ENCODE measurements at regions not wholly inside any gene's neighbourhood (a gene's known extent, or its start where the extent isn't known, plus 50 kb on each side); places are given as distances from the start of the nearest gene placed in this dataset.

DNA sequence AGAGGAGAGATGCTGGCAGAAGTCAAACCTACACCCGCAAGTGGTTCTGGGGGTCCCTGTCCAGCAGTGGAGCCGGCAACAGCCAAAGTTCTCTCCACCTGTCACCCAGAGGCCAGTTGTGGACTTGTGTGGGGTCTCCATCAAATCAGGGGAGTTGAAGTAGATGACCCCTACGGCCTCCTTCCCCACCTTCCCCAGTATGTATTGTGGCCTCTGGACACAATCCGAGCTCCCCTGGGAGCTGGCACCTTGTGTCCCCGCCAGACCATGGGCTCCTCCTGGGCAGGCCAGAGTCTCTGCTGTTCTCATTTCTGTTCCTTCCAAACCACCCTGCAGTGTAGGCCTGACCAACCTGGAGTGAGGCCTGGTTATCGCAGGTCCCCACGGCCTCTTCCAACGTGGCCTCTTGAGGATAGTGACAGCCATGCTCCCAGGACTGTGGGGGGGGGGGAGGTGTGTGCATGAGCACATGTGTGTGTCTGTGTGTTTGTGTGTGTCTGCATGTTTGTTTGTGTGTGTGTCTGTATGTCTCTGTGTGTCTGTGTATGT is 246.4 kb downstream of the MATN1 start:
- Histone ChIP-seq H3K79me2 (ENCODE audit: insufficient read depth, low read depth) (no peaks in the 10 kb centered on the region), H3K36me3 (ENCODE audit: insufficient read depth) (no peaks in the 10 kb centered on the region), H3K27me3 (ENCODE audit: insufficient read depth, low read depth) (peaks cover 4% of the 10 kb centered on the region; the same call in 1 of the 2 replicates), H3K9ac (no peak overlapping the region), H3K4me3 (IDR thresholded peaks at IDR 0.05; ENCODE audit: insufficient read depth, low read depth, low read length) (no peak overlapping the region), H3K27ac (no peak overlapping the region), H3K4me1 (ENCODE audit: low read depth, poor library complexity, severe bottlenecking) (no peaks in the 10 kb centered on the region), H3K4me2 (no peak overlapping the region), H2AFZ (ENCODE audit: low read depth) (no peak overlapping the region), H4K20me1 (ENCODE audit: insufficient read depth) (no peaks in the 10 kb centered on the region)
- TF ChIP-seq, protein P1, sequence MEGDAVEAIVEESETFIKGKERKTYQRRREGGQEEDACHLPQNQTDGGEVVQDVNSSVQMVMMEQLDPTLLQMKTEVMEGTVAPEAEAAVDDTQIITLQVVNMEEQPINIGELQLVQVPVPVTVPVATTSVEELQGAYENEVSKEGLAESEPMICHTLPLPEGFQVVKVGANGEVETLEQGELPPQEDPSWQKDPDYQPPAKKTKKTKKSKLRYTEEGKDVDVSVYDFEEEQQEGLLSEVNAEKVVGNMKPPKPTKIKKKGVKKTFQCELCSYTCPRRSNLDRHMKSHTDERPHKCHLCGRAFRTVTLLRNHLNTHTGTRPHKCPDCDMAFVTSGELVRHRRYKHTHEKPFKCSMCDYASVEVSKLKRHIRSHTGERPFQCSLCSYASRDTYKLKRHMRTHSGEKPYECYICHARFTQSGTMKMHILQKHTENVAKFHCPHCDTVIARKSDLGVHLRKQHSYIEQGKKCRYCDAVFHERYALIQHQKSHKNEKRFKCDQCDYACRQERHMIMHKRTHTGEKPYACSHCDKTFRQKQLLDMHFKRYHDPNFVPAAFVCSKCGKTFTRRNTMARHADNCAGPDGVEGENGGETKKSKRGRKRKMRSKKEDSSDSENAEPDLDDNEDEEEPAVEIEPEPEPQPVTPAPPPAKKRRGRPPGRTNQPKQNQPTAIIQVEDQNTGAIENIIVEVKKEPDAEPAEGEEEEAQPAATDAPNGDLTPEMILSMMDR (conservative IDR thresholded peaks at IDR 0.05; ENCODE audit: low read depth, low read length), result no peak

DNA sequence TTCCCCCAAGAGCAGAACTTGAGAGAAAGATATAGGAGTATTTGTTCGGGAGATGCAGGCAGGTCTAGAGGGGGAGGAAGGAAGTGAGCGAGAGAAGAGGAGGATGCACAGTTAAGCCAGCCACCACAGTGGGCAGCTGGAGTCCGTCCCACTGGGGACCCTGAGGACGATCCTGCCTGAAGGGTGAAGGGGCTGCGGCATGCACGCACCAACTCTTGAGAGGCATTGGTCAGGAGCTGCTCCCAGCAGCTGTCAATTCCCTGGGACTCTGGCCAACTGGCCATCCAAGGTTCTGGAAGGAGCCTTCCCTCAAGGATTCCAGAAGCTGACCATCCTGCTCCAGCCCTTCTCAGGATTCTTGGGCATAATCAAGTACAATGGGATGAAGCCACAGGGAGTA is 246.9 kb downstream of the MATN1 start:
- no peak overlapping the region for H3K27ac ChIP-seq
- TF ChIP-seq, protein P1 (conservative IDR thresholded peaks at IDR 0.05; ENCODE audit: low read depth, low read length), result no peak
- no peaks in the 10 kb centered on the region for H4K20me1 ChIP-seq (ENCODE audit: insufficient read depth)
- H3K4me3 ChIP-seq (IDR thresholded peaks at IDR 0.05; ENCODE audit: insufficient read depth, low read depth, low read length), result no peak overlapping the region
- H3K79me2 ChIP-seq (ENCODE audit: insufficient read depth, low read depth), result no peaks in the 10 kb centered on the region
- H3K4me1 ChIP-seq (ENCODE audit: low read depth, poor library complexity, severe bottlenecking), result no peaks in the 10 kb centered on the region
- H3K36me3 ChIP-seq (ENCODE audit: insufficient read depth), result no peaks in the 10 kb centered on the region
- no peak overlapping the region for H3K9ac ChIP-seq
- no peak overlapping the region for H2AFZ ChIP-seq (ENCODE audit: low read depth)
- no peak overlapping the region for H3K4me2 ChIP-seq
- peaks cover 4% of the 10 kb centered on the region; the same call in 1 of the 2 replicates for H3K27me3 ChIP-seq (ENCODE audit: insufficient read depth, low read depth)

DNA sequence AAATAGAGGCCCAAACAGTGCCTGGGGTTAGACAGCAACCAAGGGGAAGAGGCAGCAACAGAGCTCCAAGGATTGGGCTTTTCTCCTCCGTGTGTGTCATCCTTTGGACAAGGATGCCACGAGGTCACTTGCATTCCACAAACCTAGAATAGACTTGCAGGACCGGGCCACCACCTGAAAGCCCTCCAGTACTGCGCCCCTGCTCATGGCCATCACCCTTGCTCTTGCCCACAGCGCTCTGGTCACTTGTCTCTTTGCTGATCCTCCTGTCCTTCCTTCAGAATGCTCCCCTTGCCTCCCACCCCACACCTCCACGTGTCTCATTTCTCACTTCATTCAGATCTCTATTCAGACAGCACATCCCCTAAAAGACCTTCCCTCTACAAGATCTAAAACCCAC is 247.4 kb downstream of the MATN1 start:
- Histone ChIP-seq H4K20me1 (ENCODE audit: insufficient read depth) (no peaks in the 10 kb centered on the region), H3K36me3 (ENCODE audit: insufficient read depth) (no peaks in the 10 kb centered on the region), H3K27me3 (ENCODE audit: insufficient read depth, low read depth) (peaks cover 9% of the 10 kb centered on the region; the same call in 1 of the 2 replicates)

DNA sequence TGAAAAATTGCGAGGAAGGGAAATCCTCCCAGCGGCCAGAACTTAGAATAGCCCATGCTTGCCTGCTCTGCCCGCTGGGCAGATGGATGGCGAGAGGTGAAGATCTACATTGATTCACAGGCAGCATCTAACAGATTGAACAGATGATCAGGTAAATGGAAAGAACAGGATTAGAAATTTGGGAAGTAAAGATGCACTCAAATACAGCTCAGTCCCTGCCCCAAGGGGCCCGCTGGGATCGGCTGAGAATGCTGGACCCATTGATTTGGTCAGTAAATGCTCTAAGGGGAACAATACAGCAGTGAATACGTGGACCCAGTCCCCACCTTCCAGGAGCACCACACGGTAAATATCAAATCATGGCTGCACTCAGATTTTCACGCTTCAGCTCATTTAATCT is 248.2 kb downstream of the MATN1 start:
- no peak overlapping the region for H3K9ac ChIP-seq
- H3K4me2 ChIP-seq, result no peak overlapping the region
- H3K36me3 ChIP-seq (ENCODE audit: insufficient read depth), result no peaks in the 10 kb centered on the region
- H3K79me2 ChIP-seq (ENCODE audit: insufficient read depth, low read depth), result no peaks in the 10 kb centered on the region
- TF ChIP-seq, protein P1 (conservative IDR thresholded peaks at IDR 0.05; ENCODE audit: low read depth, low read length), result no peak
- H2AFZ ChIP-seq (ENCODE audit: low read depth), result no peak overlapping the region
- H3K4me3 ChIP-seq (IDR thresholded peaks at IDR 0.05; ENCODE audit: insufficient read depth, low read depth, low read length), result no peak overlapping the region
- H4K20me1 ChIP-seq (ENCODE audit: insufficient read depth), result no peaks in the 10 kb centered on the region
- no peaks in the 10 kb centered on the region for H3K4me1 ChIP-seq (ENCODE audit: low read depth, poor library complexity, severe bottlenecking)
- no peak overlapping the region for H3K27ac ChIP-seq
- peaks cover 9% of the 10 kb centered on the region; the same call in 1 of the 2 replicates for H3K27me3 ChIP-seq (ENCODE audit: insufficient read depth, low read depth)

More for the DNA sequence above, 247.4 kb downstream of the MATN1 start:
- no peak overlapping the region for H3K4me2 ChIP-seq
- no peak overlapping the region for H3K4me3 ChIP-seq (IDR thresholded peaks at IDR 0.05; ENCODE audit: insufficient read depth, low read depth, low read length)
- no peak overlapping the region for H2AFZ ChIP-seq (ENCODE audit: low read depth)
- TF ChIP-seq, protein P1 (conservative IDR thresholded peaks at IDR 0.05; ENCODE audit: low read depth, low read length), result no peak
- H3K79me2 ChIP-seq (ENCODE audit: insufficient read depth, low read depth), result no peaks in the 10 kb centered on the region
- no peak overlapping the region for H3K9ac ChIP-seq
- H3K27ac ChIP-seq, result no peak overlapping the region
- no peaks in the 10 kb centered on the region for H3K4me1 ChIP-seq (ENCODE audit: low read depth, poor library complexity, severe bottlenecking)

Data from KMS-11 (cell line).